CD14-positive monocyte (primary cell): ENCODE measurements at regions not wholly inside any gene's neighbourhood (a gene's known extent, or its start where the extent isn't known, plus 50 kb on each side); places are given as distances from the start of the nearest gene placed in this dataset.

Experiments used
- DNase-seq, 3 donors: peaks; one replicate each; pipeline ENCODE4 v3.0.0-alpha.2; 2011 to 2022
- H2AFZ ChIP-seq: 2 replicates; pipeline ENCODE4 v1.6.0; 2012; ENCODE audit warnings: mild to moderate bottlenecking, low read depth, low read length, inconsistent platforms; ENCODE audit not compliant: insufficient read depth, poor library complexity, severe bottlenecking
- H3K27ac ChIP-seq, 2 donors: 1 replicate in 1 of 2; 2 replicates in 1 of 2; pipeline ENCODE4 v1.5.1; 2012 to 2013; ENCODE audit warnings: low read length in 2 of 2, control low read depth in 1 of 2, inconsistent platforms in 1 of 2, low read depth in 1 of 2, mild to moderate bottlenecking in 1 of 2
- H3K27me3 ChIP-seq, 2 donors: one replicate each; pipeline versions ENCODE4 v1.6.0 to v1.6.1; 2011 to 2013; ENCODE audit warnings: low read length in 2 of 2; ENCODE audit not compliant: control insufficient read depth in 2 of 2, insufficient read depth in 2 of 2
- H3K36me3 ChIP-seq, 2 donors: replicated peaks in 1 of 2; 1 replicate in 1 of 2; 2 replicates in 1 of 2; pipeline versions ENCODE4 v1.5.1 to v1.6.1; 2012 to 2013; ENCODE audit warnings: low read length in 2 of 2, control low read depth in 1 of 2, inconsistent platforms in 1 of 2, mild to moderate bottlenecking in 1 of 2; ENCODE audit not compliant: insufficient read depth in 2 of 2, control insufficient read depth in 1 of 2
- H3K4me1 ChIP-seq, 2 donors: 1 replicate in 1 of 2; 2 replicates in 1 of 2; pipeline versions ENCODE4 v1.5.1 to v1.6.1; 2012 to 2013; ENCODE audit warnings: low read length in 2 of 2, control low read depth in 1 of 2, inconsistent platforms in 1 of 2, mild to moderate bottlenecking in 1 of 2, moderate library complexity in 1 of 2; ENCODE audit not compliant: insufficient read depth in 2 of 2, control insufficient read depth in 1 of 2
- H3K4me2 ChIP-seq: replicated peaks from 2 replicates; pipeline ENCODE3; 2012; ENCODE audit warnings: low read length, moderate library complexity, mild to moderate bottlenecking; ENCODE audit not compliant: poor library complexity, severe bottlenecking; ENCODE audit errors: extremely low read depth
- H3K4me3 ChIP-seq, 3 experiments: fragments of 200-600 bp in 1 of 3; sonication (generic) in 1 of 3; replicated peaks in 1 of 3; 1 replicate in 2 of 3; 2 replicates in 1 of 3; pipeline ENCODE4 v1.5.1; 2011 to 2013; ENCODE audit warnings: low read length in 3 of 3, mild to moderate bottlenecking in 3 of 3, control low read depth in 2 of 3, low read depth in 2 of 3, inconsistent platforms in 1 of 3, moderate library complexity in 1 of 3
- H3K79me2 ChIP-seq: 2 replicates; pipeline ENCODE4 v1.6.0; 2012; ENCODE audit warnings: mild to moderate bottlenecking, control low read depth, inconsistent platforms, low read length, moderate library complexity; ENCODE audit not compliant: insufficient read depth
- H3K9ac ChIP-seq: 2 replicates; pipeline ENCODE4 v1.6.0; 2017; ENCODE audit warnings: low read length, mild to moderate bottlenecking; ENCODE audit not compliant: insufficient read depth, poor library complexity, severe bottlenecking
- H3K9me3 ChIP-seq, 2 donors: replicated peaks in 1 of 2; 1 replicate in 1 of 2; 2 replicates in 1 of 2; pipeline versions ENCODE4 v1.5.1 to v1.6.1; 2012 to 2013; ENCODE audit warnings: low read length in 2 of 2, control low read depth in 1 of 2; ENCODE audit not compliant: control insufficient read depth in 1 of 2, insufficient read depth in 1 of 2
- H4K20me1 ChIP-seq: 2 replicates; pipeline ENCODE4 v1.6.0; 2012; ENCODE audit warnings: mild to moderate bottlenecking, low read length, control low read depth, moderate library complexity; ENCODE audit not compliant: insufficient read depth
- H3K27ac Mint-ChIP-seq, 7 donors: one replicate each; pipeline ENCODE4 v1.8.0; 2020; ENCODE audit warnings: mild to moderate bottlenecking in 7 of 7, mixed read lengths in 7 of 7, moderate library complexity in 6 of 7, inconsistent platforms in 2 of 7
- H3K27me3 Mint-ChIP-seq, 3 donors: one replicate each; pipeline ENCODE4 v1.8.0; 2021 to 2022; ENCODE audit warnings: low read depth in 3 of 3, mild to moderate bottlenecking in 3 of 3, mixed read lengths in 3 of 3, moderate library complexity in 3 of 3, inconsistent platforms in 1 of 3
- H3K36me3 Mint-ChIP-seq, 2 donors: one replicate each; pipeline ENCODE4 v1.8.0; 2020; ENCODE audit warnings: mixed read lengths in 2 of 2, inconsistent platforms in 1 of 2, mild to moderate bottlenecking in 1 of 2
- H3K4me1 Mint-ChIP-seq: one replicate; pipeline ENCODE4 v1.8.0; 2020; ENCODE audit warnings: mild to moderate bottlenecking, mixed read lengths
- H3K4me3 Mint-ChIP-seq, 2 donors: one replicate each; pipeline ENCODE4 v1.8.0; 2020; ENCODE audit warnings: mild to moderate bottlenecking in 2 of 2, mixed read lengths in 2 of 2, moderate library complexity in 1 of 2
- H3K9me3 Mint-ChIP-seq, 7 donors: one replicate each; pipeline ENCODE4 v1.8.0; 2020 to 2022; ENCODE audit warnings: mixed read lengths in 7 of 7, mild to moderate bottlenecking in 6 of 7, moderate library complexity in 6 of 7, inconsistent platforms in 2 of 7
- CTCF ChIP-seq: fragments of 200-600 bp; IDR thresholded peaks from one replicate; pipeline ENCODE4 v1.8.0; 2022; ENCODE audit warnings: antibody characterized with exemption, mild to moderate bottlenecking
- WGBS: methylation state at CpG from one replicate; pipeline ENCODE4 v1.1.5; 2013; ENCODE audit warnings: missing lambda C conversion rate; ENCODE audit not compliant: insufficient coverage; 5-methylcytosine and 5-hydroxymethylcytosine counted together
- intact Hi-C, 2 donors: fragments of 100-400 bp; cut with micrococcal nuclease; formaldehyde crosslinking; loops; one replicate each; pipeline versions ENCODE4 v1.15.0 to v1.15.1; 2023

DNA sequence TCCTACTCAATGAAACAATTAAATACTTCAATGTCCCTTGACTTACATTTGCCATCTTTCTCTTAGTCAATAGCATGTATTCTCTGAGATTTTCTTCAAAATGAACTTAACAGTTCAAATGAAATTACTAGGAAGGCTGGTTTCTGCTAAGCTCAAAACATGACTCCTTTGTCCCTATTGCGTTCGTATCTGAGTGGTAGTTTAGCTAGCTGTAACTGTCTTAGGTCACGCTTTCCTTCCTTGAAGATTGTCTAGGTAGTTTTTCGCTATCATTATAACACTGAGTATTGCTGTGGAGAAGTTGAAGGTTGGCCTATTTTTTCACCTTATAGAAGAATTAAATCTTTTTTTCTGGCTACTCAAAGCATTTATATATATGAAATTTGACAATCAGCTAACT is 1535.2 kb downstream of the PLA2G4A start:
- DNase-seq = no peak
- Histone ChIP-seq H3K36me3 (no peaks in the 10 kb centered on the region), H3K27me3 (no peaks in the 10 kb centered on the region), H3K4me3 (no peak overlapping the region), H3K27ac (no peak overlapping the region), H3K4me2 (no peak overlapping the region), H4K20me1 (no peaks in the 10 kb centered on the region), H3K9ac (no peak overlapping the region), H3K4me1 (no peaks in the 10 kb centered on the region), H3K79me2 (no peaks in the 10 kb centered on the region), H2AFZ (no peak overlapping the region), H3K9me3 (peaks cover 5 to 8% of the 10 kb centered on the region in 2 donors)
- WGBS = no CpG with 5 or more reads among the region's 4 CpGs
- peaks cover 0 to 11% (median 3%) of the 10 kb centered on the region in 7 donors for H3K9me3 Mint-ChIP-seq
- H3K4me1 Mint-ChIP-seq = no peaks in the 10 kb centered on the region
- H3K36me3 Mint-ChIP-seq = no peaks in the 10 kb centered on the region
- H3K27me3 Mint-ChIP-seq = no peaks in the 10 kb centered on the region
- H3K4me3 Mint-ChIP-seq = no peak overlapping the region
- no peak for TF ChIP-seq CTCF
- intact Hi-C loops = no loop called here
- no peak overlapping the region for H3K27ac Mint-ChIP-seq

DNA sequence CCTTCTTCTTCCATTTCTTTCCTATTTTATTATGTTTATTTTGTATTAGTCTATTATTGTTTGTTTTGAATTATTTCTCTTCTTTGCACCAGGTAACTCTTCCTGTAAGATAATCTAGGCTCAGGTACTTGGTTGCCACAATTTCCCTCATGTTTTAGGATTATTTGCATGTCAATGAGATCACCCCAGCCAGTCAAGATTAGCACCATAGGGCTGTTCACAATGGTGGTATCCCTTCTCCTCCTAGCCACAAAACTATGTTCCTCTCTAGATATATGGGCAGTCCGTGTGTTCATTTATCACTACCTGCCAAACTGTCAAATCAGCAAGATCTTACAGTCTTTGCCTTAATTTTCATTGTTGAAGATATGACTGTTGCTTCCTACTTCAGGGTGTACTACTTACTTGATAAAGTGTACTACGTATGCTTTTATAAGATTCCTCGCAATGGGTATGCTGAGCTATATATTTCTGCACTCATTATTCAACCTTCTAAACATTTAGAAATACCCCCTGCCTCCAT is 1536.2 kb downstream of the PLA2G4A start:
- Histone ChIP-seq H3K36me3 (no peaks in the 10 kb centered on the region), H3K4me3 (no peak overlapping the region), H2AFZ (no peak overlapping the region), H3K9me3 (no peaks in the 10 kb centered on the region), H4K20me1 (no peaks in the 10 kb centered on the region), H3K27ac (no peak overlapping the region), H3K4me1 (no peaks in the 10 kb centered on the region), H3K9ac (no peak overlapping the region), H3K27me3 (no peaks in the 10 kb centered on the region), H3K4me2 (no peak overlapping the region), H3K79me2 (no peaks in the 10 kb centered on the region)
- H3K9me3 Mint-ChIP-seq = peaks cover 0 to 4% (median 0%) of the 10 kb centered on the region in 7 donors
- no peak for TF ChIP-seq CTCF
- H3K4me3 Mint-ChIP-seq = no peak overlapping the region
- WGBS = no CpG with 5 or more reads among the region's 3 CpGs
- intact Hi-C loops = no loop called here
- DNase-seq = no peak
- H3K36me3 Mint-ChIP-seq = no peaks in the 10 kb centered on the region
- no peaks in the 10 kb centered on the region for H3K27me3 Mint-ChIP-seq
- H3K27ac Mint-ChIP-seq = no peak overlapping the region
- H3K4me1 Mint-ChIP-seq = no peaks in the 10 kb centered on the region
